A673 (cell line): ENCODE measurements at regions not wholly inside any gene's neighbourhood (a gene's known extent, or its start where the extent isn't known, plus 50 kb on each side); places are given as distances from the start of the nearest gene placed in this dataset.

Experiments used
- BruUV-seq: library from RNA; stranded (reverse); fragments of 400-500 nt; replicated peaks from 2 replicates; lab custom pipeline; 2021; lab: Mats Ljungman, UMichigan
- CTCF ChIA-PET: fragments of 300-600 bp; sonication (Branson Sonifier 250); formaldehyde crosslinking; loops from one replicate; lab custom pipeline; 2022; ENCODE audit warnings: antibody characterized with exemption; lab: Charles Lee
- POLR2A ChIA-PET: fragments of 300-600 bp; sonication (Branson Sonifier 250); formaldehyde crosslinking; loops from one replicate; lab custom pipeline; 2022; ENCODE audit warnings: antibody characterized with exemption; ENCODE audit not compliant: low non-redundant PET; lab: Charles Lee
- DNase-seq: peaks from one replicate; pipeline ENCODE4 v3.0.0-alpha.2; 2015; ENCODE audit warnings: low spot score
- H3K27ac ChIP-seq: fragments of 200-600 bp; sonication (generic); 2 replicates; pipeline ENCODE4 v1.5.1; 2016; ENCODE audit warnings: mixed run types, low read depth, mild to moderate bottlenecking, mixed read lengths, antibody characterized with exemption, low read length; ENCODE audit not compliant: poor library complexity, severe bottlenecking
- H3K27me3 ChIP-seq: fragments of 200-600 bp; sonication (generic); replicated peaks from 2 replicates; pipeline ENCODE4 v1.6.1; 2017; ENCODE audit warnings: mixed run types, low read depth, mild to moderate bottlenecking, mixed read lengths, antibody characterized with exemption, low read length; ENCODE audit not compliant: insufficient read depth, poor library complexity
- H3K36me3 ChIP-seq: fragments of 200-600 bp; sonication (generic); 2 replicates; pipeline ENCODE4 v1.6.1; 2016; ENCODE audit warnings: mixed run types, mild to moderate bottlenecking, mixed read lengths, antibody characterized with exemption, low read length; ENCODE audit not compliant: insufficient read depth, poor library complexity, severe bottlenecking
- H3K4me1 ChIP-seq: fragments of 200-600 bp; sonication (generic); 2 replicates; pipeline ENCODE4 v1.6.1; 2017; ENCODE audit warnings: mixed run types, mild to moderate bottlenecking, mixed read lengths, antibody characterized with exemption, low read length; ENCODE audit not compliant: insufficient read depth, poor library complexity, severe bottlenecking
- H3K4me3 ChIP-seq: fragments of 200-600 bp; sonication (generic); 2 replicates; pipeline ENCODE4 v1.5.1; 2016; ENCODE audit warnings: low read depth, mixed run types, mild to moderate bottlenecking, mixed read lengths, low read length; ENCODE audit not compliant: poor library complexity, severe bottlenecking
- H3K9me3 ChIP-seq: fragments of 200-600 bp; sonication (generic); 2 replicates; pipeline ENCODE4 v1.6.1; 2016; ENCODE audit warnings: mixed run types, low read depth, mild to moderate bottlenecking, mixed read lengths, antibody characterized with exemption, low read length; ENCODE audit not compliant: poor library complexity, severe bottlenecking
- CTCF ChIP-seq: fragments of 300-800, 200-600 bp; sonication (generic); conservative IDR thresholded peaks from 2 replicates; pipeline ENCODE4 v1.5.1; 2017; ENCODE audit warnings: low read depth, mild to moderate bottlenecking, antibody characterized with exemption, low read length, moderate library complexity, mixed read lengths
- EZH2 ChIP-seq: fragments of 200-600 bp; sonication (generic); IDR thresholded peaks from 2 replicates; pipeline ENCODE4 v1.6.1; 2017; ENCODE audit warnings: borderline replicate concordance, low read depth, mild to moderate bottlenecking, mixed read lengths, antibody characterized with exemption, low read length; ENCODE audit not compliant: poor library complexity, severe bottlenecking
- intact Hi-C: fragments of 100-400 bp; cut with micrococcal nuclease; formaldehyde crosslinking; loops from one replicate; pipeline ENCODE4 v1.10.0; 2022; ENCODE audit not compliant: unreplicated experiment

DNA sequence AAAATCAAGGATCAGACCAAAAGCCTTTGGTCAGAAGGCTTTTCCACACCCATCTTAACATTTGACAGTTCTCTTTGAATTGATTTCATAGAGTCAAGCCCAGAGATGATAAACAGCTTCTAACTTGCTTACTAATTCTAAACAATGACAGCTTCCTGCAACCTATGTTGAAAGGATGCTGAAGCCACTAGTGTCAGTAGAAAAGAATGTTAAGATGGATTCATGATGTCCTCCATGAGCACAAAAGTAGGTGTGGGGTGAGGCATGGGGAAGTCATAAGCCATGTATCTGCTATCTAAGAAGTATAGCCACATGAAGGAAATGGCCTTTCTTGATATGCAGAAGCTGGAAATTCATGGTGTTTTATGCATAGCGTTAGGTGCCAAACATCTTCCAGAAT is 269.3 kb downstream of the DHX15 start:
- ChIA-PET POLR2A (no interaction called here), CTCF (no interaction called here)
- H3K4me3 ChIP-seq: no peak overlapping the region
- peaks cover 6% of the 10 kb centered on the region for H3K27me3 ChIP-seq
- no peaks in the 10 kb centered on the region for H3K4me1 ChIP-seq
- intact Hi-C loops: no loop called here
- TF ChIP-seq CTCF (no peak), EZH2 (no peak)
- no peaks in the 10 kb centered on the region for H3K9me3 ChIP-seq
- DNase-seq: no peak
- no peak overlapping the region for H3K27ac ChIP-seq
- no peaks in the 10 kb centered on the region for H3K36me3 ChIP-seq
- BruUV-seq: no TSS peak

DNA sequence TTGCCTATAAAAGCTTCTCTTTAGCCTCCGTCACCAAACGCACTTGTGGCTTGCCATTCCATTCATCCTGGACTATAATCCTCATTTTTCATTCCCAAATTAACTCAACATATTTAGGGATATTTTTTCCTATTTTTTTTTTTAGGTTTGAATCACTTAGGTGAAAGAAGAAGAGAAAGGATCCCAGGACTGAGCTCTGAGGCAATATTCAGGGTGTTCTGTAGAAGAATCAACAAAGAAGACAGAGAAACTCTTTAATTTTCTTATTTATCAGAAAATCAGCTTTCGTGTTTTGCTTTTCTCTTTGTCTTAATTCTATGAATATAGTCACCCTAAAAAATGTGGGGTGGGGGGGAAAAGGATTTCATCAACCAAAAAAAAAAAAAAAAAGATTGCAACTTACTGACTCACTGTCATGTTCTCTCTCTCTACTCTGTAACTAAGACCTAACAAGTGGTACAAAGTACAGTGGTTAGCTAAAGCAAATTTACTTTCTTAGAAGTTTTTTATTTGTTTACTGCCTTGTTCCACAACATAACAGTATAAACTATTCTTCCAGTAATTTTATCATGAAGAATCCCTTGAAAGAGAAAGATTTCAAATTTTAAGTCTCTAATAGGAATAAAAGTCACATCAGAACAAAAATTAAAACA is 272.0 kb downstream of the DHX15 start:
- H3K27me3 ChIP-seq: peaks cover 7% of the 10 kb centered on the region
- no TSS peak for BruUV-seq
- intact Hi-C loops: no loop called here
- H3K9me3 ChIP-seq: no peaks in the 10 kb centered on the region
- no peaks in the 10 kb centered on the region for H3K4me1 ChIP-seq
- TF ChIP-seq EZH2 (no peak), CTCF (no peak)
- H3K36me3 ChIP-seq: no peaks in the 10 kb centered on the region
- ChIA-PET POLR2A (no interaction called here), CTCF (no interaction called here)
- no peak for DNase-seq
- no peak overlapping the region for H3K4me3 ChIP-seq
- H3K27ac ChIP-seq: no peak overlapping the region

DNA sequence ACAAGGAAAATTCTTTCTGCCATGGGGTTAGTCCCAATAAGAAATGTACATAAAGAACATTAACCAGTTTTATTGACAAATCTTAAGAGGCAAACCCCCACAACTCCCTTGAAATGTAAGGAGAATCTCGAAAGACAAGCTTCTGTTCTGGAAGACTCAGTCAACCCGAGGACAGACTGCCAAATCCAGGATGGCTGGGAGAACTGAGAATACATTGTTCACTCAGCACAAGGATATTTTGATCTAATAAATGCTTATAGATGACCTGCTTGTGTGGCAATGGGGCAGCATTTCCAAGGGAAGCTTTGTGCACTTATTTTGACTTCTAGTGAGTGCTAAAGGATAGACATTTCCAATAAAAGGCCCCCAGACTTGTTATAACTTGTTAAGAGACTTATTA is 280.4 kb downstream of the DHX15 start:
- CTCF ChIA-PET: no interaction called here
- Histone ChIP-seq H3K4me1 (no peaks in the 10 kb centered on the region), H3K27me3 (peaks cover 15% of the 10 kb centered on the region), H3K4me3 (no peak overlapping the region), H3K36me3 (no peaks in the 10 kb centered on the region), H3K9me3 (no peaks in the 10 kb centered on the region), H3K27ac (no peak overlapping the region)
- intact Hi-C loops: no loop called here
- no TSS peak for BruUV-seq
- no peak for DNase-seq
- POLR2A ChIA-PET: no interaction called here
- TF ChIP-seq CTCF (no peak), EZH2 (no peak)
